ENCODE measurements at regions not wholly inside any gene's neighbourhood (a gene's known extent, or its start where the extent isn't known, plus 50 kb on each side); places are given as distances from the start of the nearest gene placed in this dataset.
A peak's percentile ranks its signal among the peaks of the same experiment; 100 is the strongest.

DNA sequence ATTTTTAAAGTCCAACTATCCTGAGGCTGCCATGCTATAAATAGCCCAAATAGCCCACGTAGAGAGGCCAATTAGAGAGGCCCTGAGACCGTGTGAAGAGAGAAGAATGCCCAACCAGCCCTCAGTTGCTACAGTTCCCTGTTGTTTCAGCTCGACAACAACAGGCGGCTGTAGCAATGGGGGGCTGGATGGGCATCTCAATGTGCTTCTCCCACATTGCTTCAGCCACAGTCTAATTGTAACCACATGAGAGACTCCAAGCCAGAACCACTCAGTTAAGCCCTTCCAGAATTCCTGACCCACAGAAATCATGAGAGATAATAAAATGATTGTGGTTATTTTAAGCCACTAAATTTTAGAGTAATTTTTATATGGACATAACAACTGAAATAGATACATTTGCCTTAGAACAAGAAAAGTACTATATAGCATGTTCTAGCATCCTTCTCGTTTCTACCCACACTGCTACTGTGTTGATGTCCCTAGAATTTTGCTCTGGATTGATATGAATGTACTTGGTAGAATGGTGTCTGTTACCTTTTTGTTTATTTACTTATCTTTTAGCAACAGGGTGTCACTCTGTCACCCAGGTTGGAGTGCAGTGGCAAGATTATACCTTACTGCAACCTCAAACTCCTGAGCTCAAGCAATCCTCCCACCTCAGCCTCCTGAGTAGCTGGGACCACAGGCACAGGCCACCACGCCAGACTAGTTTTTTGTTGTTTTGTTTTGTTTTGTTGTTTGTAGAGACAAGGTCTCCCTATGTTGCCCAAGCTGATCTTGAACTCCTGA lies 436.4 kb downstream of the BCOR start:
- DNase-seq: no peak

DNA sequence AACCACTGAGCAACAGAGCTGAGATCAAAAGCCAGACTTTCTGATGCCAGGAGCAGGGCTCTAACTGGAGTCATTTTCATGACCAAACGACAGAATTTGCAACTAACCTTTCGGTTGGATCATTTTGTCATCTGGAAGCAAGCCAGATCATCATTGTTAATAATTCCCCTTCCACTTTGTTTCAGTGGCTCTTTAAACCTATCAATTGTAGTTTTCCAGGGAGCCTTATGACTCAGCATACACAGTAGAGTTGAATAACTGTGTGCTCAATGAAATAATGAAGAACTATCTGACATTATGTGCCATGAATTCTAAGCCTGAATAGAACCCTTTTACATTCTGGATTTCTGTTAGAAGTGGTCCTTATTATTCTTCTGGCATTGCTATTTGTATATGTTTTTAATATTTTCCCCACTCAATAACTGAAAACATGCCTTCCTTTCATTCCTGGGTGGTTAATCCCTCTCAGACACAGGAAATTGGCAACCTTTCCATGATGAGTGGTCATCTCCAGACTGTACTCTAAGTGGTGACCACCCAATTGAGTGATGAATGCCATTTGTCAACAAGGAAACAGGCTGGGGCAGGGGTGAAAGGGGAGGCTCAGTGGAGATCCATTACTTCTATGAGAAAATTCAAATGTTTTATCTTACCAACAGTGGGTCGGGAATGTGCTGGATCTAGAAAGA lies 431.8 kb downstream of the BCOR start:
- DNase-seq: no peak

DNA sequence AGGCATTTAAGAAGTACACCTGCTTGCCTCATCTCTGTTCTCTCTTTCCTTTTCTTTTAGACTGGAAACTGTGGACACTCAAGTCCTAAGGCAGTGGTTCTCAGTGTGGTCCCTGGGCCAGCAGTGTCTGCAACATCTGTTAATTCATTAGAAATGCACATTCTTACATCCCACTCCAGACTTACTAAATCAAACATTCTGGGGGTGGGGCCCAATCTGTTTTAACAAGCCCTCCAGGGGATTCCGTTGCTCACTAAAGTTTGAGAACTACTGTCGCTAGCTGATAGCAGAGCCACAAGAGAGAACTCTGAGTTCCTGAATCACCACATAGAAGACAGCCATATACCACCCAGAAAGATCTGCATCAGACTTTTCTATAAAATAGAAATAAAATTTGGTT lies 430.6 kb downstream of the BCOR start:
- DNase-seq: no peak

DNA sequence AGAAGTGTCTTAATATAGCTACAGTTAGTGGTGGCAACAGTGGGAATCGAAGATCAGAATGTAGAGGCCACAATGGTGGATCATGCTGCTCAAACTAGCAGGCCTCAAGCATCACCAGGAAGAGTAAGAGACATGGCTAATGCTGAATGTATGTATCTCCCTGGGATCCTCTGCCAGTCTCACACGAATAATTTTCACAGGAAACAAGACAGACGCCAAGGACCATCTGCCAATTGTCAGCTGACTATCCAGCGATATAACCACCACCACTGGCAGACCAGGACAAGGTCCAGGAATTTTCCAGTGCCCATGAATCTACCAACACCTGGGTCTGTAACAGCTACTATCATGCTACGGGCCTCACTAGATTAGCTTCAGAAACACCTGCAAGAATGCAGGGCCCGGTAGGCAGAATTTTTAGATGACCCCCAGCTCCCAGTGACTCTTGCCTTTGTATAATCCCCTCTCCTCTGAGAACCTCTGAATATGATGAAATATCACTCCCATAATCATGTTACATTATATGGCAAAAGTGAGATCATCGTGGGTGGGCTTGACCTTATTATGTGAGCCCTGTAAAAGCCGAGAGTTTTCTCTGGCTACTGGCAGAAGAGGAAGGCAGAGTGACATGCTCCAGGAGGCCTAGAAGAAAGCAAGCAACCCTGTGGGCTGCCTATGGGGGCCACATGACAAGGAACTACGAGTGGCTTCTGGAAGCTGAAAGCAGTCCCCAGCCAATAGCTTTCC lies 429.8 kb downstream of the BCOR start:
- no peak for DNase-seq

DNA sequence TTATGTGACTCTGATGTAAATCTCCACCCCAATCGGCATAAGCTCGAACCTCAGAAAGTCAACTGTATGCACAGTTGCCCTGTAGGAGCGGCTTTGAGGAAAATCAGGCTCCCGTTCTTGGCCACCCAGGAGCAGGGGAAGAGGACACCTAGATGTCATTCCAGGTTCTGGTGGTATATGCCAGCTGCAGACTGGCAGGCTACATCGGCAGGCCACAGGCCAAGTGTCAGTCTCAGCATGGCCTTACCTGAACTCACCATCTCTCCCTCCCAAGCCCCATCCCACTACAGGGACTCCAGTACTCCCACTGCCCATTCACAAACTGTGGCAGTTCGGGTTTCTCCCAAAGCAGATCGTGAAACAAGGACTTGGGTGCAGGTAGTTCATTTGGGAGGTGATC lies 428.1 kb downstream of the BCOR start:
- no peak for DNase-seq

DNA sequence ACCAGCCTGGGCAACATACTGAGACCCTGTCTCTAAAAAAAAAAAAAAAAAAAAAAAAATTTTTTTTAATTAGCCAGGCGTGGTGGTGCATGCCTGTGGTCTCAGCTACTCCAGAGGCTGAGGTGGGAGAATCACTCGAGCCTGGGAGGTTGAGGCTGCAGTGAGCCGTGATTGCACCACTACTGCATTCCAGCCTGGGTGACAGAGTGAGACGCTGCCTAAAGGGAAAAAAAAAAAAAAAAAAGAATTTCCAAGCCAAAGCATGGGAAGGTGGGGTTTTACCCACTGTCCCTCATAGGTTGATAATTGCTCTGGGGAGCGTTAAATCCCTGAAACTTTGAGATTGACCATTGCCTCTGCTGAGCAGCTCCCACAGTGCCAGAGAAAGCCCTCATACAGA lies 427.5 kb downstream of the BCOR start:
- DNase-seq: no peak

DNA sequence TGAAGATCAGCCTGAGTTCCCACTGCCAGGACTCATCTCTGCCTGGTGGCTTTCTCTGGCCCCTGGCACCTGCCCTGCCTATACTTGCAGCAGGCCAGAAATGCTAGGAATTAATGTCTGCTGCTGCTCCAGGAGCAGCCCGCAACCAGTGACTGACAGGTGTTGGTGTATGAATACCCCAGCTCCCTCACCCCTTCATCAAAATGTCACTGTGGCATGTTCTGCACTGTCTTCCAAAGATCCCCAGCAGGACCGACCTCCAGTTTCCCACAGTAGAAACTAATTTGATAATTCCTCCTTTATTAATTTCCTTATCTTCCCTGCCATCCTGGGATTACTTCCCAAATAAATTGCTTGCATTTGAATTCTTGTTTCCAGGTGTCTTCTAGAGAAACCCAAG lies 425.4 kb downstream of the BCOR start:
- no peak for DNase-seq

DNA sequence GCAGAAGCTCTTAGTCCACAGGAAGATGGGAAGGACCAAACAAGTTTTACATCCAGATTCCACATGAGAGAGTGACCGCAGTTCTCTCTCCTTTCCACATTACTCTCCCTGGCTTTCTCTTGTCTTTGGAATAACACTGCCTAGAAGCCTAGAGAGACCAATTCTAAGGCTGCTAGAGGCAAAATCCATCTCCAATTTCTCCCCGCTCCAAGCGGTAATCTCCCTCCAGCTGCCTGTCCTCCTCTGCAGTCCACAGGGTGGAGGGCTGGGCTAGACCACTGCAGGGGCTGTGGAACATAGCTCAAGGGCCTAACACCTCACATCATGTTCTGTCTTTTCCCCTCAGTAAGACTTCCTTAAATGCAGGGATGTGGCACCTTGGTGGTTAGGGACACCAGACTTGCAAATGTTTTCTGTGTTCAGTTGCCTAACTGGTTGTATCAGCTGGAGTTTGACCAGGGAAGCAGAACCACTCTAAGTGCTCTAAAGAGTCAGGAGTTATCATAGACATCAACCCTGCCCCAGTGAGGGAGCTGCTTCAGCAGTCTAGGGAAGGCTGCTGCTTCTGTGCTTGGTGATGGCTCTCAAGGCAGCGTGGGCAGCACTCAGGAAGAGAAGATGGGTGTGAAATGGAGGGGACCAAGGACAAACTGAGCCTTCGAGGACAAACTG lies 423.1 kb downstream of the BCOR start:
- no peak for DNase-seq

DNA sequence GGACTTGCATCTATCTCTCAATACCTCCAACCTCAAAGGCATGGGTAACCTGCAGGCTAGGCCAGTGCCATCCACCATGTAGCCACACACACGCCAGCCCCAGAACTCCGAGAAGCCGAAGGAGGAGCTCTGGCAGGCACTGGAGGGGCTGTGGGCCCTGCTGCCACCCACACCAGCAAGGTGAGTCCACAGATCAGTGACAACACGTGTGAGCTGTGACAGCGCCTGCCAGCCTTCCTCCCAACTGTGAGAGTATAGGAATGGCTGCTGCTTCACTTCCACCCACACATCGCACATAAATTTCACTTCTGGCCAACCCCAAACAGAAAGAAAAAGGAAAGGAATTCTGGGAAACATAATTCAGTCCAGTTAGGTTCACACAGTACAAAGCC lies 422.6 kb downstream of the BCOR start:
- no peak for DNase-seq

DNA sequence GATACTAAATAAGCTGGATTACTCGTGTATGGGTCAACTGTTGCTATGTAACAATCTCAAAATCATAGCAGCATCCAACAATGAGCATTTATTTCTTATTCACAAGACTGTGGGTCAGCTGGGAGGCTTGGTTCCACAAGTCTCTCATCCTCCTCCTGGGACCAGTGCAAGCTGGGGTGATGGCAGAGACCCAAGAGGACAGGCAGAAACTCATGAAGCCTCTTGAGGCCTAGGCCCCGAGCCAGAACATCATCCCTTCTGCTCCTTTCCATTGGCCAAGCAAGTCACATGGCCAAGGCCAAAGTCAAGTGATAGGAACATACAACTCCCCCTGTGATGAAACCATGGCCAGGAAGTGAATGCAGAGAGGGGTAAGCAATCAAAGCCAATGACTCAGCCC lies 422.1 kb downstream of the BCOR start:
- no peak for DNase-seq

DNA sequence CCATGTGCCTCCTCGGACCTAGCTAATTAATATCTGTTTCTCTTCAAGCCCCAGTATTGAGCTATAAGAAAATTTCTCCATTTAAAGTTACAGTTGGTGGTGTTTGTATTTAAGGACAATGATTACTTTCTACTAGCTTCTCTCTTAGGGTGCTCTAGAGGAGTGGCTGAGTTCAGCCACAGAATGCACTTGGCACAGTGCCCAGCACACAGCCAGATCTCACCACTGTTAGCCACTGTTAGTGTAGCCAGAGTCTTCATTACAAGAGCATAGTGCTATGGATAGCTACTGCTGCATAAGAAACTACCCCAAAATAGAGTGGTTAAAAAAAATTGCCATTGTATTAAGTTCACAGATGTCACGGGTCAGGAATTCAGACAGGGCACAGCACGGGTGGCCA lies 421.3 kb downstream of the BCOR start:
- no peak for DNase-seq

DNA sequence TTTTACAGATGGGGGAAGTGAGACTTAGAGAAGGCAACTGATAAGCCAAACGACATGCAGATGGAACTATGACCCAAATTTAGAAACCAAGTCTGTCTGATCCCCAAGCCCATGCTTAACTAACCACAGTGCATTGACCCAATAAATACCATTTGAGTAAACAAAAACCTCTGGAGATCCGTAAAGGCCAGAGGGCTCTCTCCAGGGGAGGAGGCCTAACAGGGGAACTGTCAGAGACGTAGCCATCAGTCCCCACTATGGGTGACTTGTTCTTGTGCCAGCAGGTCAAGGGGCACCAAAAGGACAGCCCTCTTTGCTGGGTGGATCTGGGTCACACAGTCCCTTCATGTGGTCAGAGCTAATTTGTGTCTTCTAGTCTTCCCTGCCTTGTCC lies 420.2 kb downstream of the BCOR start:
- DNase-seq: no peak

DNA sequence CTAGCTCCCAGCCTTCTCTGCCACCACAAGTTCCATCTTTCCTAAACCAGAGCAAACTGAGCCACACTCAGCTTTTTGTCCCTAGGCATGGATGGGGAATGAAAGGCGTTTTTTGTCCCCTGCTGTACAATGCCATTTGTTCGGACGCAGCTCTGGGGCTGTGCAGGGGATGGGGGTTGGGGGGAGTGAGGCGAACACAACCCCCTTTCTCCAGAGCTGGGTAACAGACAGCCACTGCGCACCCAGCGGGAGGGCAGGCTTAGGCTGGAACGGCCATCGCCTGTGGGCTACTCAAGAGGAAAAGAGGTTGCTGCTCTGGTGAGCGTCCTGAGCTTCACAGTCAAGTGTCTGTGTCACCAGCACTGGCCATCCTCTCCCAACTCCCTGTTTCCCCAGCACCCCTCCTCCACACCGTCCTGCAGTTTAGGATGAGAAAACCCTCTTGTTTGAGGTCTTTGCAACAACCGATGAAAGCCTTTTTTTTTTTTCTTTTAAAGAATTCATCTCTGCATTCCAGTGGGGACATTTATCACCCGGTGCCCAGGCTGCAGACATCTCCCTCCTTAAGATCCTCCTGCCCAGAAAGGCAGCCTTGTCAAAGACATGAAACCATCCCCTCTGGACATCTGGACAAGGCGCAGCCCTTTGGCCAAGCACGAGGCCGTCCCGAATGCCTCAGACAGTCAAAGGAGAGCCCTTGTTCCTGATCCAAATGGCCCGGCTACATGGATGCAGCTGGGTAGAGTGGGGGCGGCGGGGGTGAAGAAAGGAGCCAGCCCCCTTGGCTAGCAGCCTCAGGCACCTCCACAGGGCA lies 419.6 kb downstream of the BCOR start:
- no peak for DNase-seq

DNA sequence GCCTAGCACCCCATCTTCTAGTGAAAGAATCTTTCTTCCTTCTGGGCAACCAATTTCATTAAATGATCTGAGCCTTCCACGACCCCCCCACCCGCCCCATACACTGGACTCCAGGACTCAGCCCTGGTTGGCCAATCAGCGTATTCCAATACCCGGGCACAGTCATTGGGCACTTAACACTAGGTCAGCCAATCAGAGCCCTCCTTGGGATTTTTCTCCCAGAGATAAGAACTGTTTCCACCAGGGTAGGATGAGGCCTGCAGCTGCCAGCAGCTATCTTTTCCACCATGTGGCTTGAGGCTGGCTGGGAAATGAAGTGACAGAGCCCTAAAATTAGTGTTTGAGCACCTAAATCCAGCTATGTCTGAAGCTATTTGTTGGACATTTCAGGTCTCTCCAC lies 418.8 kb downstream of the BCOR start:
- no peak for DNase-seq

DNA sequence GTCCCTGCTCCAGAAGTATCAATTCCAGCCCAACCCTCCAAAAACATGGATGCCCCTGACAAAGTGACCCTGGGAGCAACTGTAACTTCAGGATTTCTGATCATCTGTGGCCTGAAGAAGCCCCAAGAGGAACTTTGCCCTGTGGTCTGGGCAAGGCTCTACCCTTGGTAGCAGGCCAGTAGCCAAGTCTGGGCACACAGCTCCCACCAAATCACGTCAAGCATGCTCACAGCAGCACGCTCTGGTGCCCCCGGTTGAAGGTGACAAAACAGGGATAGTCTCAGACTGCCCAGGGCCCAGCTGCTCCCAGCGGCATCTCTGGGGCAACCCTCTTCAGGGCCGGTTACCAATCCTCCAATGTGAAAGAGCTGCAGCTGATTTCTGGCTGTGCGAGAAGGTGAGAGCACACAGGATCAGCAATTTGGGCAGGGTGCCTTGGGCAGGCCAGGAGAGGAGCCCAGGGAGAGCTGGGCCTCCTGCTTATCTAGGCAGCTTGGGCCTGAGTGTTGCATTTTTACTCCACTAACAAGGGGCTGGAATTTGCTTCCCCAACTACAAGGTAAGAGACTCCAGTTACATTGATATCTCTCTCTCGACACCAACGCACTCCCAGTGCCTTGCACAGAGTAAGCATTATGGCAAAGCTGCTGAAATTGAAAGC lies 418.1 kb downstream of the BCOR start:
- DNase-seq: no peak

DNA sequence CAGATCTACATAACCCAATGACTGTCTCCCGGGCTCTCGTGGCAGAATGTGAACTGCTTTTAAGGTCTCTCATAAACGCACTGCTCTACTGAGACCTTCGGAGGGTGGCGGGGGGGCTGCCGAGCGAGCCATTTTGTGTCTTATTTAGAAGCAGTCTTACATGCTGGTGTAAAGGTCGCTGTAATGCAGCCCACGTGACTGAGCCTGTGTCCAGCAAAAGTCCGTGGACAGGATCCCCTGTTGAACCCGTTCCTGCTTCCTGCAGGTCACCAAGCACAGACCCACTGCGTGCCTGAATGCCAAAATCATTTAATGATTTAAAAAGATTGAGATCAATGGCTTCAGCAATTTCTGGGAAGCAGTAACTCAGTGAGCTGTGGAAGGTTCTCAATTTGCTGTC lies 415.9 kb downstream of the BCOR start:
- DNase-seq: no peak

DNA sequence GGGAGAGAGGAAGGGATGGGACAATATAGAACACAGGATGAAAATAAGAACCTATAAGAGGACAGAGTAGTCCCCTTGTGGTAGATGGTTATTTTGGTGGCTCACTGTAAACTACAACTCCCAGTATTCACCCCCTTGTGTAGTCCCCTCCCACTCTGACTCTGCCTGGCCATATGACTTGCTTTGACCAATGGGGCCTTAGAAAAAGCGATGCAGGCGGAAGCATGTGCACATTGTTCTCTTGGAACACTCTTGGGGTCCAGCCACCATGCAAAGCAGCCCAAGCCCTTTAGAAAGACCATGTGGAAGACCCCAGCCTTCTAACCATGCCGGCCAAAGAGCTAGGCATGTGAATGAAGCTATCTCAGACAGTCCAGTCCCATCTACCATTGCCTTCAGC lies 415.0 kb downstream of the BCOR start:
- DNase-seq: no peak

DNA sequence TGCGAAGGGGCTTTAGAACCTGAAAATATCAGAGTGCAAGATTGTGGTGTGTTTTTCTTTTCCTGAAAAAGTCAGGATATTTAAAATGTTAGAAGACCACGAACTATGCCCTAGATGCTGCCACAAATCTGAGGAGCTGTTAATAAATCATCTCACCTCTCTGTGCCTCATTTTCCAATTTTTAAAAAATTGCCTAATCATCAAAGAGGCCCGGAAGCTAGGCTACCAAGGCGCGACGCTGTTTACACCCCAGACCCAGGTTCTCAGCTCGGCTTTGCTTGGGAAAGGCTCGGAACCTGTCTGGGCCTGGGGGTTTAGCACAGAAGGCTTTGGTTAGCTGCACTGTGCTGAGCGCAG lies 409.6 kb downstream of the BCOR start:
- DNase-seq: no peak

DNA sequence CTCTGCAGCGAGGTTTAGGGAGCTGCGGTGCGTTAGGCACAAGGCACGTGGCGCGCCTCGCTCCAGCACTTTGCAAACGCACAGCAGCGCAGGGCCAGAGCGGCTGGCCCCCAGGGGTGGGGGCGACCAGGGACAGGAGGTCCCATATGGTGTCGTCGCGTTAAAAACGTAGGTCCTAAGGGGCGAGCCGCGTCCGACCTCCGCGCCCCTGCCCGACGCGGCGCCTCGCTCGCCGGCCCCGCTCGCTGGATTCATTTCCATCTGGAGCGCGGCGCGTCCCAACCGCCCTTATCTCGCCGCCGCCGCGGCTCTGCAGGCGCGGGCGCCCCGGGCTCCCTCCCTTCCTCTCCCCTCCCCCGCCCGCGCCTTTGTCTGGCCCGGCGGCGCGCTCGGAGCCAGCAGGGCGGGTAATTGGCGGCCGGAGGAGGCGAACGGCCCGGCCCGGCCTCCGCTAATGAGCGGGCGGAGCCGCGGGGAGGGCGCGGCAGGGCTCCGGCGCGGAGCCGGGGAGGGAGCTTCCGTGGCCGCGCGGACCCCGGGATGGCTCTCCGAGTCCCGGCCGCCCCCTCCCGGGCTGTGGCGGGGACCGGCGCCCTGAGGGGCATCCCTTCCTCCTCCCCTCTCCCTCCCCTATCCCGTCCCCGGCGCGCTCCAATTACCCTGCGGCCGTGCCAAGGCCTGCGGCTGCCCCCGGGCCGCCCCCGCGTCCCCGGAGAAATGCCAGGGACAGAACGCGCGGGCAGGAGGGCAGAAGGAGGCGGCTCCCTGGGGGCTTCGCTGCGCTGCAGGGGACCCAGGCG lies 409.0 kb downstream of the BCOR start:
- peak; percentile 67 for DNase-seq

DNA sequence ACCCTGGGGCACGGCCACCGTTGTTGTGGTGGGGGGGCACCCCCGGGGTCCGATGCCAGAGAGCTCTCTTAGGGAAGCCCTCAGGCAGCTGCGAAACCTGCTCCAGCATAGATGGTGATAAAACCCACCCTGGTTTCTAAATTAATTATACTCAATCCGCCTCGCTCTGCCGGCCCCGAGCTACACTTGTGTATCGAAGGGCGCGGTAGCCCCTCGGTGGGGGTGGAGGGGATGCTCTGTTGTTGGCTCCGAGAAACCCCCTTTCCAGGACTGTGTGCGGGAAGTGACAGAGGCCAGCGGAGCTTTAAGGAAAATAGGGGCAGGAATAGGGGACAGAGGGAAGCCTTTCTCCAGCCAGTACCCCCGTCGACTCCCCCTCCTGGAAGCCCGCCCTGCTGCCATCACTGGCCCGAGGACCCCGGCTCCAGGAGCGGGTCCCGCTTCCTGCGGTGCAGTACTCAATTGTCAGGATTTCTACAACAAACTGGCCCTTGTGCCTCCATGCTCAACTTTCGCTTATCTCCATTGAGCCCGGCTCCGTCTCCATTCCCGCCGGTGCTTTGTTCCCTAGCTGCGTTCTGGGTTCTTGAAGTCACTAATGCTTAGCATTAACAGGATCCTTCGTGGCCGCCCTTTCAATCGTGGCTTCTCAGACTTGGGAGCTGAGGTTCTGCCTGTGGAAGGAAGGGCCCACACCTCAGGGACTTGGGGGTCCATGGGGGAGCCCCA lies 408.2 kb downstream of the BCOR start:
- DNase-seq: no peak

Data from NCI-H2171 (cell line).